HEK293T (cell line): ENCODE measurements at regions not wholly inside any gene's neighbourhood (a gene's known extent, or its start where the extent isn't known, plus 50 kb on each side); places are given as distances from the start of the nearest gene placed in this dataset.

Experiments
- CTCF ChIA-PET: fragments of 350-600 bp; formaldehyde crosslinking; extraction: SDS; loops from one replicate; lab custom pipeline; 2021; ENCODE audit warnings: antibody characterized with exemption, inconsistent platforms; lab: Yijun Ruan, JAX
- POLR2A ChIA-PET: fragments of 350-600 bp; formaldehyde crosslinking; extraction: SDS; loops from one replicate; lab custom pipeline; 2020; ENCODE audit warnings: antibody characterized with exemption, inconsistent platforms; lab: Yijun Ruan, JAX
- DNase-seq: peaks from one replicate; pipeline ENCODE4 v3.0.0; 2012; ENCODE audit warnings: mixed read lengths; ENCODE audit errors: extremely low spot score
- ARNT ChIP-seq: fragments of 450-650 bp; IDR thresholded peaks from 2 replicates; pipeline ENCODE4 v1.6.1; 2017; ENCODE audit warnings: mild to moderate bottlenecking
- BHLHE40 ChIP-seq: fragments of 450-650 bp; IDR thresholded peaks from 2 replicates; pipeline ENCODE4 v1.6.1; 2016; ENCODE audit warnings: mild to moderate bottlenecking, moderate library complexity, borderline replicate concordance
- CTBP1 ChIP-seq: fragments of 450-650 bp; IDR thresholded peaks from 2 replicates; pipeline ENCODE4 v1.6.1; 2016; ENCODE audit warnings: borderline replicate concordance
- ELF4 ChIP-seq: fragments of 450-650 bp; IDR thresholded peaks from 2 replicates; pipeline ENCODE4 v1.6.1; 2017; ENCODE audit warnings: antibody characterized with exemption
- FOXA1 ChIP-seq: fragments of 450-650 bp; IDR thresholded peaks from 2 replicates; pipeline ENCODE4 v1.6.1; 2016; ENCODE audit warnings: mild to moderate bottlenecking
- FOXK2 ChIP-seq: fragments of 450-650 bp; IDR thresholded peaks from 2 replicates; pipeline ENCODE4 v1.6.1; 2016; ENCODE audit warnings: mild to moderate bottlenecking
- FOXM1 ChIP-seq: fragments of 450-650 bp; IDR thresholded peaks from 2 replicates; pipeline ENCODE4 v1.6.1; 2017; ENCODE audit warnings: mild to moderate bottlenecking, borderline replicate concordance
- HDGF ChIP-seq: fragments of 450-650 bp; IDR thresholded peaks from 2 replicates; pipeline ENCODE4 v1.6.1; 2017; ENCODE audit warnings: antibody characterized with exemption, borderline replicate concordance
- L3MBTL2 ChIP-seq: fragments of 450-650 bp; conservative IDR thresholded peaks from 2 replicates; pipeline ENCODE4 v1.6.1; 2016; ENCODE audit warnings: mild to moderate bottlenecking
- LEF1 ChIP-seq: fragments of 450-650 bp; IDR thresholded peaks from 2 replicates; pipeline ENCODE4 v1.6.1; 2017; ENCODE audit warnings: mild to moderate bottlenecking, borderline replicate concordance
- NFRKB ChIP-seq: fragments of 450-650 bp; IDR thresholded peaks from 2 replicates; pipeline ENCODE4 v1.6.1; 2016; ENCODE audit warnings: mild to moderate bottlenecking, moderate library complexity
- PKNOX1 ChIP-seq: fragments of 450-650 bp; IDR thresholded peaks from 2 replicates; pipeline ENCODE4 v1.6.1; 2016
- SP1 ChIP-seq: fragments of 450-650 bp; IDR thresholded peaks from 2 replicates; pipeline ENCODE4 v1.6.1; 2017
- SUZ12 ChIP-seq: fragments of 450-650 bp; IDR thresholded peaks from 2 replicates; pipeline ENCODE4 v1.6.1; 2016; ENCODE audit warnings: mild to moderate bottlenecking
- TARDBP ChIP-seq: fragments of 450-650 bp; IDR thresholded peaks from 2 replicates; pipeline ENCODE4 v1.6.1; 2016
- ZNF384 ChIP-seq: fragments of 450-650 bp; IDR thresholded peaks from 2 replicates; pipeline ENCODE4 v1.6.1; 2016

DNA sequence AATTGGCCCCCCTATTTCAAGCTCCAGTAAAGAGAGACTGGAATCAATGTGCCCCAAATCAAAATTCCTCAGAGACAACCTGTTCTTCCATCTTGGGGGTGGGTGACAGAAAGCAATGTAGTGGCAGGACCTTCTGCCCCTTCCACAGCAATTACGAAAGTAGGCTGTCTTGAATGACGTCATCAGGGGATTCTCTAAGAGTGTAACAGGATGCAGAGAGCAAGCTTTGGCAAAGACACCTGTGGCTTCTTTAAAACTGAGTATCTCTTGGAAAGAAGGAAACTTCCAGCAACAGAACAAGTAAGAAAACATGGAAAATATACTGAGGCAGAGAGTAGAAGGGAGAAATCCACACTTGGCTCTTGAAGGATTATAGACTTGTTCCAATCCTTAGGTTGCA, 247.6 kb upstream of the PDE4D start:
- CTCF ChIA-PET, result no interaction called here
- no peak for DNase-seq
- POLR2A ChIA-PET, result no interaction called here
- TF ChIP-seq FOXA1 (no peak), FOXM1 (no peak), SP1 (no peak)

DNA sequence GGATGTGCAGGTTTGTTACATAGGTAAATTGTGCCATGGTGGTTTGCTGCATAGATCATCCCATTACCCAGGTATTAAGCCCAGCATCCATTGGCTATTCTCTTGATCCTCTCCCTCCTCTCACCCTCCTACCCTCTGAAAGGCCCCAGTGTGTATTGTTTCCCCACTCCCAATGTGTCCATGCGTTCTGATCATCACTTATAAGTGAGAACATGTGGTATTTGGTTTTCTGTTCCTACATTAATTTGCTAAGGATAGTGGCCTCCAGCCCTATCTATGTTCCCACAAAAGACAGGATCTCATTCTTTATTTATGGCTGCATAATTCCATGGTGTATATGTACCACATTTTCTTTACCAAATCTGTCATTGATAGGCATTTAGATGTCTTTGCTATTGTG, 243.3 kb upstream of the PDE4D start:
- POLR2A ChIA-PET, result no interaction called here
- CTCF ChIA-PET, result no interaction called here
- TF ChIP-seq PKNOX1 (no peak), FOXM1 (no peak), ELF4 (no peak), FOXA1 (no peak)
- DNase-seq, result no peak

- no peak for DNase-seq
- ChIA-PET CTCF (no interaction called here), POLR2A (no interaction called here)
- TF ChIP-seq TARDBP, result no peak
- no peak for TF ChIP-seq BHLHE40
- TF ChIP-seq HDGF, result no peak
- no peak for TF ChIP-seq SP1
- TF ChIP-seq ARNT, result no peak
- no peak for TF ChIP-seq ELF4
Observed at GRCh38 chr5:60131504-60131903, 238.0 kb upstream of the PDE4D start.

GRCh38 chr5:60125636-60126035, 232.1 kb upstream of the PDE4D start:
- ChIA-PET CTCF (no interaction called here), POLR2A (no interaction called here)
- TF ChIP-seq FOXM1 (no peak), CTBP1 (no peak), LEF1 (no peak), SP1 (no peak), BHLHE40 (no peak), SUZ12 (no peak), ZNF384 (no peak), ELF4 (no peak)
- DNase-seq, result no peak

DNA sequence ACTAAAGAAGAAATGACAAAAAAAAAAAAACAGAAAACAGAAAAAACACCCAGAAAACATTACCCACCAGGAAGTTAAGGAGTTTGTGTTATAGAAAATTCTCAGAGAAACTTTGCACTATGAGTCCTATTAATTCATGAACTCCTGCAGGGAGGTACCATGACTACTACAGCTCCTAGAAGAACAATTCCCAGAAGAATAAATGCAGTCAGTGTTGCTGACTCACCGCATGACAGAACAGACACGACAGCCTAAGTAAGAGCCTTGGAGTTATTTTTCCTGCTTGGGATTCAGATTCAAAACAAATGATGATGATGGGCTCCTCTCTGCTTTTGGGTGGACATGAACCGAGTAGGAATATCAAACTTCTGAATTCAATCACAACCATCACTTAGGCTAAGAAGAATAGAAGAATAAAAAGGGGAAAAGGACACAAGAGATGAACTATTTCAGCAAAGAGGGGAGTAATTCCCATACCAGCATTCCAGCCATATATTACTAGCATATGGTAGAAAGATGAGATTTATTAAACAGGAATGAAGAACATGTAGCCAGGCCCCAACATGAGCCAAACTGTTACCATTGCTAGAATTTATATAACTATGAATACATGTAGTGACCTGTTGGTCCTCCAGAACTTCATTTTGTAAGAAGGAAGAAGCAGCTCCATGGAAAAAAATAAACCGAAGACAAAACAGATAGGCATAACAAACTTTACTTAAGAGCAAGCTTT, 209.6 kb upstream of the PDE4D start:
- no peak for TF ChIP-seq ARNT
- TF ChIP-seq SP1, result no peak
- TF ChIP-seq FOXA1, result no peak
- no peak for TF ChIP-seq TARDBP
- no peak for TF ChIP-seq FOXK2
- no peak for TF ChIP-seq CTBP1
- POLR2A ChIA-PET, result no interaction called here
- CTCF ChIA-PET, result no interaction called here
- DNase-seq, result no peak

DNA sequence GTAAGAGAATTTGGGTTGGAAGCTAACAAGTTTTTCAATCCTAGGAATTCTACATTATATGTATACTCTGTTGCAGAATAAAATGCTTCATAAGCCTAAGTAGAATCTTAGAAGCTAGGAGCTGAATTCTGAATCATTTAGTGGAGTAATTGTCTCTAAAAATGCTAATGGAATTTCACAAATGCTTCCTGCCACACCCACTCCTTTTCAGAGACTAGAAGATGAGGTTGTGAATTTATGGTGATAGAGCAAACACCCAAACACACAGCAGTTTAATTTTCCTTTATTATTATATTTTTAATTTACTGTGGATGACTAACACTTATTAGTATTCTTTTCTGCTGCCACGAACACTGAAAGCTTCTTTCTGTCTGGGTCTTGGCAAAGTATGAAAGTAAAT, 208.0 kb upstream of the PDE4D start:
- ChIA-PET POLR2A (no interaction called here), CTCF (no interaction called here)
- TF ChIP-seq HDGF (no peak), FOXA1 (no peak), SP1 (no peak), FOXK2 (no peak), SUZ12 (no peak), ARNT (no peak), PKNOX1 (no peak), TARDBP (no peak), LEF1 (no peak), BHLHE40 (no peak), NFRKB (no peak), ZNF384 (no peak)
- no peak for DNase-seq

DNA sequence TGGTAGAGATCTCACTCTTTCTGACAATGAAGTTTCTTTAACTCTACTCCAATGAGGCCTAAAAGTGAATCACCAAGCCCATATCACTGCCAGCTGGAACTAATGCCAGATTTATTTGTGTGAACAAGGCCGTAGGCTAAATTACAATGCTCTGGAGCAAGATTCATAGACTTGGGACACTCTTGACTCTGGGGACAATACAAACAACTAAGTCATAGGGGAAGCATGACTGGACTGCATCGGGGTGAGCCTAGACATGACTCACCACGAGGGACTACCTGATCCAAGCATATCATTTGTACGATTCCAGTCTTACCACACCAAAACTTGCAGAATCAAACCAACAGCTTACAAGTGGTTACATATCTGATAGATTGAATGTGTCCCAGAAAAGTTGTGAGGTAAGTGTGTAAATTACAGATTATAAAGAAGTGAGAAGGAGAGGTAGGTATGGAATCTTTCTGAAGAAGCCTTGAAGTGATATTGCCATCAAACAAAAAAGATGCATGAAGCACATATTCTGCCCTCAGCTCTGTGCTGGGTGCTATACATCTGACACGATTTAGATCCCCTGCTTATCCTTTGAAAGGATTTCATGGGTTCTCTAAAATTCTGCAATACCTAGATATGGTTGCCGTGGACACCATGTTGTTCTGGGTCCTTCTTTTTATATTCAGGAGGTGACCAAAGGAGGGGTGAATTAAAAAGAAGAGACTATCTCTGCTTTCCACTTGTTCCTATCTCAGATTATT, 199.3 kb upstream of the PDE4D start:
- TF ChIP-seq ZNF384 (no peak), L3MBTL2 (no peak), SP1 (no peak), FOXA1 (no peak), ELF4 (no peak), HDGF (no peak), TARDBP (no peak), NFRKB (no peak), PKNOX1 (no peak), LEF1 (no peak), FOXK2 (no peak), BHLHE40 (no peak), FOXM1 (no peak), CTBP1 (no peak), ARNT (no peak), SUZ12 (no peak)
- DNase-seq, result no peak
- CTCF ChIA-PET, result no interaction called here
- POLR2A ChIA-PET, result no interaction called here
